GM10248 (cell line): ENCODE measurements at regions not wholly inside any gene's neighbourhood (a gene's known extent, or its start where the extent isn't known, plus 50 kb on each side); places are given as distances from the start of the nearest gene placed in this dataset.

Experiments used
- CTCF ChIA-PET: fragments of 300-600 bp; sonication (Branson Sonifier 250); formaldehyde crosslinking; extraction: SDS; loops from one replicate; lab custom pipeline; 2021; ENCODE audit warnings: antibody characterized with exemption; lab: Yijun Ruan, JAX
- POLR2A ChIA-PET: fragments of 350-650 bp; sonication (Branson Sonifier 250); formaldehyde crosslinking; extraction: SDS; loops from one replicate; lab custom pipeline; 2020; ENCODE audit warnings: antibody characterized with exemption; lab: Yijun Ruan, JAX
- DNase-seq: peaks from one replicate; pipeline ENCODE4 v3.0.0; 2012; ENCODE audit errors: extremely low spot score
- TF ChIP-seq, protein P1 (sequence below): IDR thresholded peaks from 2 replicates; pipeline ENCODE4 v1.5.1; 2012; ENCODE audit warnings: mild to moderate bottlenecking, low read depth; ENCODE audit errors: extremely low read depth, missing control alignments, control extremely low read depth

DNA sequence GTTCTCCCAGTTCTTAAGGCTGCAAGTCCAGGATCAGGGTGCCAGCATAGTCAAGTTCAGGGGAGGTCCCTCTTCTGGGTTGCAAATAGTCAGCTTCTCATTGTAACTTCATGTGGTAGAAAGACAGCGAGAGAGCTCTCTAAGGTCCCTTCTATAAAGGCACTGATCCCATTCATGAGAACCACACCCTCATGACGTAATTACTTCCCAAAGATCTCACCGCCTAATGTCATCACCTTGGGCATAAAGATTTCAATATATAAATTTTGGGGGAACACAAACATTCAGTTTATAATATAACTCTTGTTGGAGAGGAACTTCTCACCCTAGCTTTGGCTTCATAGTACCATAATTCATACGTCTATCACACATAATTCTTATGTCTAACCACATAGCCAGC is 203.9 kb upstream of the VLDLR start:
- ChIA-PET POLR2A (no interaction called here), CTCF (interaction anchor here (0.8 to 1.6 kb wide), 3 partner anchors 9 to 11 kb away, joined by 4 to 7 read pairs (median 4); no protein-coding TSS in a partner anchor)
- no peak for DNase-seq
- TF ChIP-seq, protein P1, sequence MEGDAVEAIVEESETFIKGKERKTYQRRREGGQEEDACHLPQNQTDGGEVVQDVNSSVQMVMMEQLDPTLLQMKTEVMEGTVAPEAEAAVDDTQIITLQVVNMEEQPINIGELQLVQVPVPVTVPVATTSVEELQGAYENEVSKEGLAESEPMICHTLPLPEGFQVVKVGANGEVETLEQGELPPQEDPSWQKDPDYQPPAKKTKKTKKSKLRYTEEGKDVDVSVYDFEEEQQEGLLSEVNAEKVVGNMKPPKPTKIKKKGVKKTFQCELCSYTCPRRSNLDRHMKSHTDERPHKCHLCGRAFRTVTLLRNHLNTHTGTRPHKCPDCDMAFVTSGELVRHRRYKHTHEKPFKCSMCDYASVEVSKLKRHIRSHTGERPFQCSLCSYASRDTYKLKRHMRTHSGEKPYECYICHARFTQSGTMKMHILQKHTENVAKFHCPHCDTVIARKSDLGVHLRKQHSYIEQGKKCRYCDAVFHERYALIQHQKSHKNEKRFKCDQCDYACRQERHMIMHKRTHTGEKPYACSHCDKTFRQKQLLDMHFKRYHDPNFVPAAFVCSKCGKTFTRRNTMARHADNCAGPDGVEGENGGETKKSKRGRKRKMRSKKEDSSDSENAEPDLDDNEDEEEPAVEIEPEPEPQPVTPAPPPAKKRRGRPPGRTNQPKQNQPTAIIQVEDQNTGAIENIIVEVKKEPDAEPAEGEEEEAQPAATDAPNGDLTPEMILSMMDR, result no peak

DNA sequence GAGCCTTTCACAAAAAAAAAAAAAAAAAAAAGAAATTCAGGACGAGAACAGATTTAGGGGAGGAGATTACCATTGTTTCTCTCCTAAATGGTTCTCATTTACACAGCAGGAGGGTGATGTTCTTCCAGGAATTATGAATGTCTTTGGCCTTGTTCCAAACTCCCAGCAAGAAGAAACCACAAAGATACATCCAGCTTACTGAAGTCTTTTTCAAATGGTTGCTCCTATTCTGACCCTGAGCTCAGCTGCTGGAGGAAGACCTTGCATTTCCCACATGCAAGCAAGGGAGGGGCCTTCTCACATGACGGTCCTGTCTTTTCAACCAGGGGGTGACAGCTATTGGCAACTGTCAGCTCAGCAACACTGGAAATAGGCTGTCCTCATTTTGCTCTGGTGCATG is 203.0 kb upstream of the VLDLR start:
- no peak for DNase-seq
- CTCF ChIA-PET, result interaction anchor here (1.6 kb wide), 1 partner anchor 8 kb away, joined by 7 read pairs; no protein-coding TSS in a partner anchor
- TF ChIP-seq, protein P1, result no peak
- POLR2A ChIA-PET, result no interaction called here

DNA sequence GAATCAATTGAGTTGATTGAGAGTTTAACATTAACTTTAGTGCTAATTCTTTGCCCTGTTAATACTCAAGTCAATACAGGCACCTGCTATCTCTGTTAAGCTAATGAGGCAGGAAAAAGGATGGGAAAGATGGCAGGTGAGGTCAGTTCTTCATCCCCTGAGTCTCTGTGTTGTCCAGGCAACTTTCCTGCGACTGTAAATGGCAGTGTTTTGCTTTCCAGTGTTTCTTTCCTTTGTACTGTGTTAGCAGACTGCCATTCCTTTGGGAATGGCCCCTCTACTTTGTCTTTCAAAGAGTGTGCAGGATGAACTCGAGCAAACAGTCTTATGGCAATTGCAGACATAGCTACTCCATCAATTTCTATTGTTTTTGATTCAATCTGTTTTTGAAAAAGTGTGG is 202.2 kb upstream of the VLDLR start:
- CTCF ChIA-PET, result interaction anchor here (1.1 kb wide), 1 partner anchor 309 kb away, joined by 3 read pairs; no protein-coding TSS in a partner anchor
- POLR2A ChIA-PET, result no interaction called here
- no peak for DNase-seq
- TF ChIP-seq, protein P1, result no peak

DNA sequence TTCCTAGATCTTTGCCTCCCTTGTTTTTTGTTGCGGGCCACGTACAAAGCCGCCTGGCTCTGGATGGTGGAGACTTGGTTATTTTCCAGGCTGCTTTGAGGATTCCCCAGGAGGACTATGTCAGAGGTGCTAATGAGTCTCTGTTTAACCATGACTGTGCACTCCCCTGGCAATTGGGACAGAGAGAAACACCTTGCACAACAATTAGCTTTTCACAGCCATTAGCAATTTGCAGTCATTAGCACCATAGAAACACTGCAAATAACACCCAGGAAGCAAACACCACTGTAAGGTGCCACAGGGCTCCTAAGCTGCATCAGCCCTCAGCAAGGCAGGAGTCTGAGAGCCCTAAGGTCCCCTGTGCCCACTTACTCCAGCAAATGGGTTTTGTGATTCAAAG is 201.0 kb upstream of the VLDLR start:
- POLR2A ChIA-PET, result no interaction called here
- TF ChIP-seq, protein P1, result no peak
- CTCF ChIA-PET, result interaction anchor here (1.1 kb wide), 1 partner anchor 308 kb away, joined by 3 read pairs; no protein-coding TSS in a partner anchor
- DNase-seq, result no peak

DNA sequence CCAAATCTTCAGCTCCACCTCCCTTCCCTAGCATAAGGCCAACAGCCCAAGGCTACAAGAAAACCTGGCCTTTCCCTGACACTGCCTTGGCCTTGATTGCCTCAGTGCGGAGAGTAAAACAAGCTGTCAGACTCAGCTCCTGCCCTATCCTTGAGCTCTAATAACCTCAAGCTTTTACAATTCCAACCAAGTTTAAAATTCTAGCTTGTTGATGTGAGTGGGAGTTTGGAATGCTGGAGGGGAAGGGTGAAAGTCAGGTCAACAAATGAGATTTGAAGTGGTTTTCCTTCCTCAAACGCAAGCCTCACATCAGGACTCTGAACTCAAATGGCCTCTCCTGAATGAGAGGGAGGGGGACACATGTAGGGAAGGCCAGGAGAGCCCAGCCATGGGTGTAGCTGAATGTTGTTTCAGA is 197.0 kb upstream of the VLDLR start:
- no peak for DNase-seq
- ChIA-PET POLR2A (no interaction called here), CTCF (no interaction called here)
- TF ChIP-seq, protein P1, result no peak

DNA sequence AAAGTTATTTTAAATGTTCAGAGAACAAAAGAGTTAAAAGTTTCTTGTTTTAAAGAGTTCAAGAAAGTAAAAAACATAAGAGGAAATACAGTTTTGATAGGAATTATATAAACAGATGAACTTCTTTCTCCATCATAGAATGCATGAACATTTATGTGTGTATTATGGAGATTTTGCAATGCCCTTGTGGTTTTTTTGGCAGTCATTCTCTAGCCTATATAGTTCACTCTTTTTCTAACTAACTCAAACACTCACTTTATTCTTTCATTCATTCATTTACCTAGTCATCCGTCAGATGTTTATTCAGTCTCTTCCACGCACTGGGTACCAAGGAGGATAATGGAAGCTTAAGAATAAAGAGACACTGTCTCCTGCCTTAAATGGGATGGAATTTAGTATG is 195.9 kb upstream of the VLDLR start:
- ChIA-PET CTCF (interaction anchor here (0.9 to 2.1 kb wide), 2 partner anchors 8 to 13 kb away, joined by 3 to 7 read pairs; no protein-coding TSS in a partner anchor), POLR2A (no interaction called here)
- TF ChIP-seq, protein P1, result no peak
- DNase-seq, result no peak
